AG20443 (cell line): ENCODE measurements at regions not wholly inside any gene's neighbourhood (a gene's known extent, or its start where the extent isn't known, plus 50 kb on each side); places are given as distances from the start of the nearest gene placed in this dataset.

Experiments
- DNase-seq: peaks from one replicate; pipeline ENCODE4 v3.0.0; 2012; ENCODE audit warnings: low spot score, mixed read lengths

DNA sequence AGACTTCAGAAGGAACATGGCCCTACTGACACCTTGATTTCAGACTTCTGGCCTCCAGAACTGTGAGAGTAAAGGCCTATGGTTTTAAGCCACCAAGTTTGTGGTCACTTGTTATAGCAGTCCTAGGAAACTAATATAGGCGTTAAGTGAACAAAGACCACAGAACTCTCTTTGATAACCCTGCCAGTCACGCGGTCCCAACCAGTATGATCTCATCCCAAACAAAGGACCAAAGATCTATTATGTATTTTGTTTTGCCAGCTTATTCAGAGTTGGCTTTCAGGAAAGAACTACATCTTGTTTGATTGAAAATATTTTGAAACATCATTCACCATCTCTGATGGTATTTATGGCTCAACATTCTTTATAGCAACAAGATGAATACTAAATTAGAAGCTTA, 294.4 kb upstream of the SLCO3A1 start:
- DNase-seq, result no peak

DNA sequence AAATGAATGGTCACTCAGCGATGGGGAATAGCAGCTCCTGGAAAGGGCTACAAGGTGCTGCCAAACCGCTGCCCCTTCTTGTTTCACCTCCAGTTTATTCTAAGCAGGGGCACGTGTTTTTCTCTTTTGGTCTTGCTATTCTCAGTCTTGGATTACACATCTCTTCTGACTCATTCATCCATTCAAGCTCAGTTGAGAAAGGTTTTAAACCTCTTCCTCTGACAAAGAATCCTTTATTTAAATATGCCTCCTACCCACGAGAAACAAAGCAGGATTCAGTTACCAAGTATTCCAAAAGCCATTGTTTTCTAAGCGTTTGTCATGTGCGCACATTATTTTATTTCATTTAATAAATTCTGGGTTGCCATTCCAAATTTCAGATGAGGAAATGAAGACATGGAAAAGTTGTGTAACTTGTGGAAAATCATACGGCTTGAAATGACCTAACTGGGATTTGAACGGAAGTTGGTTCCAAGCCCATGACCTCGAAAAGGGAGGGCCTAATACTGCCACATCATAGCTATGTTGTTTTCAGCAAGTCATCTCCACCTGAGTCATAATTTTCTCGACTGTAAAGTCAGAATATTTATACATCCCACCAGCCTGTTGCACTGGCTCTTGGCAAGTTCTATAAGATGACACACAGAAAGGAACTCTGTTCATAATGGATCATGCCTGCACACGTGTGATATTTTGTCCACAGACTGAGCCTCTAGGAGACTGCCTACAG, 292.0 kb upstream of the SLCO3A1 start:
- peak; percentile 82 for DNase-seq

DNA sequence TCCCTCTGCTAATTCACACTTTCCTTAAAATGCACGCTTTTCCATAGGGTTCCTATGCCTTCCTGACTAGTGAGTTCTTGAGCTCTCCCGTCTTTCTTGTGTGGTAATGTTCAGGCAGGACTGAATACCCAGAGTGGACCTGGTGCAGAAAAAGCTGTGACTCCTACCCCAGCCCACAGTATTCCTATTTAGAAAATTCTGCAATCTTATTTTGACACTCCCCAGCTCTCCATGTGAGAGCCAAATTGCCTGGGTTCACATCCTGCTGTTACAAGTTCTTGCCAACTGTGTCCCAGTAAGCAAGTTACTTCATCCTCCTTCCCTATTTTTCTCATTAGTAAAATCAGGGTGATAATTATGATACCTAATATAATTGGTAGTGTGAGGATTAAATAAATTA, 290.8 kb upstream of the SLCO3A1 start:
- no peak for DNase-seq

DNA sequence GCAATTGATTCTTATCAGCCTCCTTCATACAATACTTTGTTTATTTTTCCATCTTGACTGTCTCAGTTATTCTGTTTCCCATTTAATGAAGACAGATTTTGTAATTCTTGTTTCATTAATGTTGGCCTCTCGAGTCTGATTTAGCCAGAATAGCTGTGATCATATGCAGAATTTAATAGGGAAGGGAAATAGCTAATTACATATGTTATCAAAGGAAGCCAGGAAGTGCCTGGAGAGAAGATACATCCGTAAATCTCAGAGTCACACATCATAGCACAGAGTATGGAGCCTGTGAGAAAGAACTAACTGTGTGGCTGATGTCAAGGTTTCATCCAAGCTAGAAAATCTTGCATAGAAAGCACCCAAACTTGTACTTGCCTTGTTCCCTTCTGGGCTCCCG, 288.9 kb upstream of the SLCO3A1 start:
- DNase-seq, result no peak

DNA sequence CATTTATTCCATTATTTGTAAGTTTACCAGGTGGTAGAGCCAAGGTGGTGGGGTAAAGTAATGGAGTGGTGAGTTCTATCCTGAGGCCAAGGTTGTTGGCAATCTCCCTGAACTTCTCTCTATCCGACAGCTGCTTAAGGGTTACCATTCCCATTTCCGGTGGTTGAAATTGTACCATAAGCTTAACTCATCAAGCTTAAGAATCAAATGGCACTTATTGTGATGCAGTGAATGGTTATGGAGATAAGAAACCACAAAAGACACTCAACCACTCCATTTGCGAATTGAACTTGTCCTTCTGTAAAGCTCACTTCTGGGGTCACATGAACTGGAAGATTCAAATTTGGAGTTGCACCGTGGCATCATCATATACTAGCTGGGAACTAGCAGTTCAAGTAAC, 287.4 kb upstream of the SLCO3A1 start:
- no peak for DNase-seq

DNA sequence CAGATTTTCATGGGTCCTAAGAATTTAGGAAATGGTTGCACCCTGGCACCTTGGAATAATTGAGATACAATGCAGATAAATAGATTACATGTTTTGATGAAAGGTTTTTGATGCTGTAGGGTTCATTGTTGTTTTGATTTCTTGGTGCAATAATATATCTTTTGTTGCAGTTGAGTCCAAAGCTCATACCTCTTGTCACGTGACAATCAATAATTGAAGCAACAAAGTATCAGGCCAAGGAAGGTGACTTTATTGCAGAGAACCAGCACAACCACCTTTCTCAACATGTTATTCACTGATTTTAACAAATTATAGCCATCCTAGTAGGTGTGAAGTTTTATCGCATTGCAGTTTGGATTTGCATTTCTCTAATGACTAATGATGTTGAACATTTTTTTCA, 285.5 kb upstream of the SLCO3A1 start:
- no peak for DNase-seq

DNA sequence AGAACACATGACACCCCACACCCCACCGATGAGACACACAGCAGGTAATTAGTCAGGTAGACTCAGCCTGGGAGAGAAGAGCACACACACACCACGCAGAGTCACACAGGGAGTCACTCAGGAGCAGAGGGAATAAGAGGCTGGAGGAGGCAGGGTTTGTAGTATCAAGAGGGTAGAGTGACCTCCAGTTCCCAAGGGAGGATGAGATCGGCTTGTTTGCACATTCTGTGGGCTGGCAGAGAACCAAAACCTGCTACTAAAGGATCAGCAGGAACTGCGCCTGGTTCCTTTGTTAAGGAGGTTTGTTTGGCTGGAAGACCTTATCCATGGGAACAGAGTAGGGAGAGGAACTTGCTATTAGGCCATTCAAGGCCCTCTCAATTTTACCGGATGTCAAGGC, 281.4 kb upstream of the SLCO3A1 start:
- no peak for DNase-seq

DNA sequence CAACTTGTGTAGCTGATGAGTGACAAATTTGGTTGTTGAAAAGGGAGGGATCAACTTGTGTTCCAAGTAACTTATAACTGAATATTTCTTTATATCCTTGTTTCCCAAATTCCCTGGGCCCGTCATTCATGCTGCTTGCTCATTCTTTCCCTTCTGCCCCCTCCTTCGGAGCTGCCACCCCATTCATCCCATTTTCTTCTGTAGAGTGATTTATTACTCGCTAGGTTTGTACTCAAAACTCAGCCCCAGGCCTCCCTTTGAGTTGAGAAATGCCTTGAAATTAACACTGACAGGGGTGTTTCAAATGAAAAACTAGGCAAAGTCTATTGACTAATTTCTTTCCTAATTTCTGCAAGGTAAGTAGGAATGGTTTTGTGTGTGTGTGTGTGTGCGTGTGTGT, 277.4 kb upstream of the SLCO3A1 start:
- DNase-seq, result no peak

DNA sequence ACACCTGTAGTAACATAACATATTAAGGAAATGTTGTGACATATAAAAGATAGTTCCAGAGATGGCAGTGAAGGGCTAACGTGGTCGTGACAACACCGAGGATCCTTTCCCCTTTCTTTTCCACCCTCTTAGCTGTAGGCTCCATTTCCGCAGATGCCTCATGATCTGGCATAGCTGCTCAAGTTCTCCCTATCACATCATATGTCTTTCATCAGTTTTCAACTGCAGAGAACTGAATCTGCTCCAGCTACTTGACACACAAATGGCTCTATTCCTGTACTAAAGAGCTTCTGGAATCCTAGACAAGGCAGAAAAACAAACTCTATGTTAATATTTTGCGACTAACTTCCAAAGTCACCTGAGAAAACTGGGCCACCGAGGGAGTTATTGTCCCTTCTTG, 275.0 kb upstream of the SLCO3A1 start:
- DNase-seq, result no peak

DNA sequence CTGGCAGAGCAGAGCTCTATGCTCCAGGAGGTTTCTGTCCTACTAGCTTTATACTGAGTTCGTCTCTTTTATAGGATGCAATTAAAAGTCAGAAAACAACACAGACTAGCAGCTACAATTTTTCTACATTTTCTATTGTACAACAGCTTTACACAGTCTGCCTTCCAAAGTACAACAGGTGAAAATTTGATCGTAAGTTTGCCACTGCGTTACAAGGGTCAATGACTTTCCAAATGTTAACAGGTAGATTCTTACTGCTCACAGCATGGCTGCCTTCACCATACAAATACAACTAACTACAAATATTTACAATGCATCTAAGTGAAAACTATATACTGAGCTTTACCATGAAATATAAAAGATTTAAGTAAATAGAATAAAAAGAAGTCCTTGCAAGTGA, 268.6 kb upstream of the SLCO3A1 start:
- DNase-seq, result no peak

DNA sequence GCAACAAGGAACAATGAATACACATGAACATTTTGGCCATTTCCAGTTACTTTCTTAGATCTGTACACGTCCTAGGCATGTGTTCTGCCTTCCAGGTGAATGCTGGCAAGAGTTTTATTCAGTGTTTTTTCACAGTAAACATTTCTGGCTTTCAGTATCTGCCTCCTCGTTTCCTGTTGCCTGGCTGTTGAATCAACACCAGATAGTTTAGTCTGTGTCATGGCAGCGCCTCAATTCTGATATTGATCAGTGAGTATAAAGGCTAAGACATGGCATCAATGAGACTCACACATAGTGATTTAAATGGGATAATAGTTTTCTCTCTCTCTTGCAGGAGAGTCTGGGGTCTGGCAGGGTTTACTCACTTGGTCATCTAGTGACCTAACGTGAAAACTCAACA, 266.9 kb upstream of the SLCO3A1 start:
- no peak for DNase-seq

DNA sequence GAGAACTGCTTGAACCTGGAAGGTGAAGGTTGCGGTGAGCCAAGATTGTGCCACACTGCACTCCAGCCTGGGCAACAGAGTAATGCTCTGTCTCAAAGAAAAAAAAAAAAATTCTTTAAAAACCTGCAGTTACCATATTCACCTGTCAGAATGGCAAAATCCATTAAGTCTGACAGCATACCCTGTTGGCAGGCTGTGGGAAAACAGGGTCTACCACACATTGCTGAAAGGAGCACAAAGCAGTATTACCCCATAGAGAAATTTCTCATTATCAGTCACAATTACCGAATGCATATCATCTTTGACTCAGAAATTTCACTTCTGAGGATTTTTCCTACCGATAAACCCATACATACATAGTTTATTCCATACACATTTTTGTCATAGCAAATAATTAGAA, 264.1 kb upstream of the SLCO3A1 start:
- DNase-seq, result no peak

DNA sequence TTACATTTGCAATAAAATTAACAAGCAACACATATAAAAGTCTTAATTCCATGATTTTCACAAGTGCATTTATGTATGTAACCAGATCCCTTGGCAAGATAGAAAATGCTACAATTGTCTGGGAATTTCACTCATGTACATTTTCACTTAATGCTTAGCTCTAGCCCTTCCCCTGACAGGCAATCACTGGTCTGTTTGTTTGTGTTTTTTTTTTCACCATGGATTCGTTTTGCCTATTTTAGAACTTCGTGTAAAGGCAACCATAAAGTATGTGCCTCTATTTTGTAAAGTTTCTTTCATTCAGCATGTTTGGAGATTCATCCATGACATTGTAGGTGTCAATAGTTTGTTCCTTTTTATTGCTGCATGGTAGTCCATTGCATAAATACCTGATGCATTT, 260.9 kb upstream of the SLCO3A1 start:
- no peak for DNase-seq

DNA sequence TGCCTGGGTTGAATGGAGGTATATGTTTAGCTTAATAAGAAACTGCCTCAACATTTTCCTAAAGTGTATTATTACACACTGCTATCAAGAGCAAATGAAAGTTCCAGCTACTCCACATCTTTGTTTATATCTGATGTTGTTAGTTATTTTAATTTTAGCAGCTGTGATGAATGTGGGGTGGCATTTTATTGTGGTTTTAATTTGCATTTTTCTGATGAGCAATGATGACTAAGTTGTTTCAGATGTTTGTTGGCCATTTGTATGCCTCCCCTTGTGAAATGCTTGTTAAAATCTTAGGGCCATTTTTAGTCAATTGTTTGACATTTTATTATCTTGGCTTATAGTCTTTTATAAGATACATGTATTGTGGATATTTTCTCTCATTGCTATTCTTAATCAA, 260.4 kb upstream of the SLCO3A1 start:
- no peak for DNase-seq

DNA sequence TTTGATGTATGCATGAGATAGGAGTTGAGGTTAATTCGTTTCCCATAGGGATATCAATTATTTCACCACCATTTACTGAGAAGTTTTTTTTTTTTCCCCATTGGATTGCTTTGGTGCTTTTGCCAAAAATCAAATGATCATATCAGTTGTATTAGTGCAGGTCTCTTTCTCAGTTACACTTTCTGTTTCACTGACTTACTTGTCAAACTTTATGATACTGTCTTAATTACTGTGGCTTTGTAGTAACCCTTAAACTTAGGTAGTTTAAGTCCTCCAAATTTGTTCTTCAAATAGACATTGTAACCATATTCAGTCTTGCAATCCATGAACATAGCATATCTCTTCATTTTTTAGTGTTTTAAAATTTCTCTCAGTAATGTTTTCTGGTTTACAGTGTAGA, 259.9 kb upstream of the SLCO3A1 start:
- no peak for DNase-seq

DNA sequence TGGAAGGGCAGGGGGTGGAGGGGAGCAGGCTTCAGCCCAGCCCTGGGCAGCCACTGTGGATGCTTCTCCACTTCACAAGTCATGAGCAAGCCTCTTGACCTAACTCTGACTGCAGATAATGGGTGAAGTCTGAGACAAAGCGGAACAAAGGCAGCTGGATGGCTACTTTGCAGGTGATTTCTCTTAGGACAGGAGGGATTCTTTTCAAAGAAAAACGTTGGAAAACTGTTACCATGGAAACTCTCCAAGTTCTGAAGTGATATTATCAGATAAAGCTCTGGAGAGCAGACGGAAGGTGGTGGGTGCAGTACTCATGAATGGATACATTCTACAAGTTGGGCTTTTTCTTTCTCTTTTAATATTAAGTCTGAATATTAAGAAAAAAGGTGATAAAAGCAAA, 254.2 kb upstream of the SLCO3A1 start:
- no peak for DNase-seq

DNA sequence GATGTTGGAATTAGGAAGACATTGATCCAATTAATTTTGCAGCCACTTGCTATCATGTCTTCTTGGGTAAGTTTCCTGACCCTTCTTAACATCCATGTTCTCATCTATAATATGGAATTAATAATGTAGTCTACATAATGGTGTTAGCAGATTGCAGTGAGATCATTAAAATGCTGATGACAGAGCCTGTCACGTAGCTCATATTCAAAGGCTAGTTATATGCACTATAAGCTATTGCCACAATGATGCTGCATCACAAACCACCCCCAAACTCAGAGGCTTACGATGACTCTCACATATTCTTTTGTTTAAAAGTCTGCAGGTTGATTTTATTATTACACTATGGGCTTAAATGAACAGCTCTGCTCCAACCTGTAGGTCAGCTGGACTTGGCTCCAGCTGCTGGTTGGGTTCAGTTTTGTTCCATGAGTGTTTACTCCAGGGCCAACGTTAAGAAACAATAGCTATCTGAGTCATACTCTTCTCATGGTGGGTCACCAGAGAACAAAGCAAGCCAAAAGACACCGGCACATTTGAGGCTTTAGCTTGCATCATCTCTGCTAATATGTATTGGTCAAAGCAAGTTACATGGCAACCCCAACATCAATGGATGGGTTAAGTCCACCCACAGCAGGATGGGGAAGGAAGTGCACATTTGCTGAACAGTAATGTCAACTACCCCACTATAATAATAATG, 250.0 kb upstream of the SLCO3A1 start:
- DNase-seq, result no peak

DNA sequence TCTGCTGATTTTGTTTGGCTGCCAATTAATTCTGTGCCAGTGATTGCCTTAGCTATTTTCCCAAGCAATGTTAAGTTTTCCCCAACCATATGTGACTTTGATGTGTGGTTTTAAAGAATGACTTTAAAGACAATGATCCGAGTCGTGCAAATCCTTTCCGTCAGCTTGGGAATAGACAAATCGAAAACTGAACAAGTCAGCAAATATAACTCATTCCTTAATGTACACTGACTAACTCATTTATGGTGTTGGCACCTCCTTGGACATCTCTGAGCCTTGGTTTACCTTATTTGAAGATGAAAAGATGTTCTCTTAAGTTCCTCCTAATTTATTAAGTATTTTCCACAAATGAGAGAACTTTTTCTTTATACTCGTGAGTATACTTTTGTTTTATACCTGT, 249.4 kb upstream of the SLCO3A1 start:
- no peak for DNase-seq

DNA sequence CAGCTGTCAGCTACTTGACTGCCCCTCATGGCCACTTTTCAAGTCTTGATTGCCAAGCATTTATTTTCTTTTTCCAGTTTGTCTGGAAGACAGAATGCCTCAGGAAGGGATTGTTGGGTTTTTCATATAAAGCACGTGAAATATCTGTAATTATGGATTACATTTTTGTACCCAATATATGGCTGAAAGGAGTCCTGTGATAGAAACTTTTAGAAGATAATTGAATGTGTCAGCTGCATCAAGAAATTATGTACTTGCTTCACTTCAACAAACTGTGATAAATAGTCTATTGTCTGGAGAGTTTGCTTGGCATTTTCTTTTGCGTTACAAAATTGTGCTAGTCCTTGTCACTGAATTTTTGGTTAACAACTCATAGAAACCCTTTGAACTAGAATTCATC, 247.9 kb upstream of the SLCO3A1 start:
- no peak for DNase-seq

DNA sequence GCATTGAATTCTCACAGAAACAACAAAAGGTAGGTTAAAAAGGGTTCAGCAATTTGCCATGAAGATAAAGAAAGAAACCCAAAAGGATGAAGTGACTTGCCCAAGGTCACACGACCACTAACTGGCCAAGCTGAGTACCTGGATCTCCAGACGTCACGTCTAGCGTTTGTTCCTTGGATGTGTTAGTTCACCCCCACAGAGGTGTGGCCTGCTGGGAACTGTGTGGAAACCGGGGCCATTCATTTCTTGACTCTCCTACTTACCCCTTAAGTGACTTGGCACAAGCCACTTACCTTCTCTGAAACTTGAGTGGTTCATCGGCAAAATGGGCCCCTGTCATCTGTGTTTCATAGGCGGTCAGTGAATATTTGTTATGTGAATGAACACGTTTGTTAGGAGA, 244.3 kb upstream of the SLCO3A1 start:
- no peak for DNase-seq

DNA sequence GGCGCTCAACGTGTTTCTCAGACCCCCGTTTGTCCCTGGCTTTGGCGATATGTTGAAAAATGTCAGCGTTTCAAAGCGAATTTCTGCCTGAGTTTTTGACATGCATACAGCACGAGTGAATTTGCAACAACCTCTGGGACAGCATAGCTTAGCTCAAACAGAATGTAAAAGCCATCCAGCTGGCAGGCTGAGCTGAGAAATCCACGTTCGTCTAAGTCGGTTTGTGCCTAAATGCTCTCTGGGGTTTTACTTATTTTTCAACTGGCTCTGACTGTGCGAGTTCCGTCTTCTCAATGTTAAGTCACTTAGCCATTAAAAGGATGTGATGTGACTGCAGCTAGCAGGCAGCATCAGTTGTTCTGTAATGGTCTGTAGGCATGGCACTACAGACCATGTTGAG, 243.5 kb upstream of the SLCO3A1 start:
- DNase-seq, result no peak

DNA sequence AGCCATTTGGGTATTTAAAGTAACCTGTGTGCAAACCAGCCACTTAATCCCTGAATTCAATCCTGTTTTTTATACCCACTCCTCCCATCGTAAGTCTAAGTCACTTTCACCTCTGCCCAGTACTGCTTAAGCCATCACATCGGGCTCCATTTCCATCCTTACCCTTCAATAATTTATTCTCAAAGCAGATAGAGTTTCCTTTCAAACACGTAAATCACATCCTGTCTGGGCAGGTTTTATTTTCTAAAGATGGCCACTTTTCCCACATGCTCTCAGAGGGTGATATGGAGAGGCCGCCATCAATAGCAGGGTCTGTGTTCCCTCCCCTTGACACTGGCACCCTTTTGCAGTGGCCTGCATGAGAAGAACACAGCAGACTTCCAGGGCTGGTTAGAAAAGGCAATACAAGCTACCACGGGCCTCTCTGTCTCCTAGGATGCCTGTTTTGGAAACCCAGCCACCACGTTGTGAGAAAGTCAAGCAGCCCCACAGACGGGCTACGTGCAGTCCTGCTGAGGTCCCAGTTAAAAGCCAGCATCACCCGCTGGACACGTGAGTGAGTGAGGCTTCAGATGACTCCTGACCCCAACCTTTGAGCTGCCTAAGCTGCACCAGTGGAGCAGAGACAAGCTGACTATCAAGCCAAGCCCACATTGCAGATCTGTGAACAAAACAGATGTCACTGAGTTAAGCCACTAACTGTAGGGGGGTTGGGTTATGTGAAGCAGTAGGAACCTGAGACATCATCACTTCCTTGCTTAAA, 241.8 kb upstream of the SLCO3A1 start:
- DNase-seq, result no peak

DNA sequence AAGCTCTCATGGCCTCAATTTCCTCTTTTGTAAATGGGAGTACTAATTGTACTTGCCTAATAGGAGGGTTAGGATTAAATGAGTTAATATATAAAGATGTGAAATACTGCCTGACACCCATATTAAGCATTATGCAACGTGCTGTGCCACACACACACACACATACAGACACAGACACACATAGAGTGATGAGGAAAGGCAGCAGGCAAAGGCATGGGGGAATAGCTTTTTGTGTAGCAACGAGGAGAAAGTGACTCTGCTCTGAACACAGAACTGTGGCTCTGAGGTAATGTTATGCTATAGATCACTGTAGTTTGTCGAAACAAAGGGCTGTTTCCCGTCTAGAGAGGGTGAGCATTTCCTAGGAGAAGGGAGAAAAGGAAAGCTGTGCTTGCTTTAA, 233.3 kb upstream of the SLCO3A1 start:
- DNase-seq, result no peak
